ENCODE measurements at regions not wholly inside any gene's neighbourhood (a gene's known extent, or its start where the extent isn't known, plus 50 kb on each side); places are given as distances from the start of the nearest gene placed in this dataset.
"Not testable (repeated sequence)": the region's sequence is repeated elsewhere in the genome, so short reads cannot be mapped to it uniquely, and the experiment has no call there.

DNA sequence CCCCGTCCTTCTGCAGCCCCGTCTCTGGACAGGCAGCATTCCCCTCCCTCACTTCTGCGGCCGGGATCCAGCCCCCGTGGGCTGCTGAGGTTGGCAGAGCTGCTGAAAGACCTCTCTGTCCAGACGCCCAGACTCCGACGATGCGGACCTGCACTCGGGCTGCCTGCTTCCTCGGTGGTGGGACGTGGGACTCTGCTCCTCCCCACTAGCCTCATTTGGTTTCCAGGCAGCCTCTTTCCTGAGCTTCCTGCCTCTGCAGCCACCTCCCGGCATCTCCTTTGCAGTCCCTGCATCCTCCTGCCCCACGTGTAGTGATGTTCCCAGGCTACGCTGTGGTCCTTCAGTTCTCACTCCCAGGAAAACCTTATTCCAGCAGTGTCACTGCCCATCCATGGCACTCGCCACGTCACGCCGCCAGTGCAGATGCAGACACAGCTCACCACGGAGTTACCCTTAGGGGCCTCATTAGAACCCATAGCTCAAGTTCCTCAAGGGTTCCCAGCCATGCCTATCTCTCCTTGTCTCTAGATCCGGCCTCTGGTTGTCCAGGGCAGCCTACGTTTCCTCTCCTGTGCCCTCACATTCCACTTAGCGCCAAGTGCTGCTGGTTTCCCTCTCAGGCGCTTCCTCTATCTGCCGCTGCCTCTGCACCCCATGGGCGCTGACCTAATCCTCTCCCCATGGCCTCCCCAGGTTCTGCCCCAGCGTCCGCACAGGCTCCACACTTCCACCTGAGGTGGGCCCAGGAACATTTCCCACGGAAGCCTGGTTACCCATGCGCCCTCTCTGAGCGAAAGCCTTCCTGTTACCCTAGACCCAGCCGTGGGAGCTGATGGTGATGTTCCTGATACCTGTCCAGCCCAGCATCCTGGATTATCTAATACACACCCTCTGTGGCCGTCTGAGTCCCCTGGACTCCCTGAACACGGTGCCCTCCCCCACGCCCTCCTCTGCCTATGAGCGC lies 318.3 kb upstream of the MYT1L start:
- no peak for DNase-seq

DNA sequence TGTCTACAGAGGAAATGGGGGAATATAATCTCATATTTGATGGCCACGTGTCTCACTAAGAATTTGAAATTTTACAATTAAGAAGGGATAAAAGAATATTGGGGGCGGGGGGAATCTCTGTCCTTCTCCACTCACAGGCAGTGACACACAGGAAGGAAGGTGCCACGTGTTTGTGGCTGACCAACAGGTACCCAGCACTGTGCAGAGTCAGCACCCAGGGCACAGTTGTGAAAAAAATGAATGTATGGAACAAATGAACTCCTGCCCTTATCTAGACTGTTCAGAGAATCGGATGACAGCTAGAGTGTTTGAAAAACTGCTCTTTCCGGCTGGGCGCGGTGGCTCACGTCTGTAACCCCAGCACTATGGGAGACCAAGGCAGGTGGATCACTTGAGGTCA lies 317.0 kb upstream of the MYT1L start:
- no peak for DNase-seq

DNA sequence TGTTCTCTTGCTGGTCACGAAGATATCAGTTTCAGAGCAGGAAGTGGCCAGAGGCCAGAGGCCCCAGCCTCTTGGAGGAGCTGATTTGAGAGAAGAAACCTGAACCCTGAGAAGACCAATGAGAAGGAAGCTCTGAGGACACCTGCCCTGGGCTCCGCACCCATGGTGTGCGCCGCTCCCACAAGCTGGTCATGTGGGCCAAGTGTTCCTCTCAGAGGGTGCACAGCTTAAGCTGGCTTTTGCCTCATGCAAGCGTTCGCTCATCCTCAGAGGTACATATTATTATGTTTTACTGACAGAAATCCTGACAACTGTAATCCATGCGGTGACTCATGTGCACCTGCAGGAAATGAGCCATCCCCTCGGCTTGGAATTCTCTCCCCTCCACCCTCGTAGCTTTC lies 316.1 kb upstream of the MYT1L start:
- no peak for DNase-seq

DNA sequence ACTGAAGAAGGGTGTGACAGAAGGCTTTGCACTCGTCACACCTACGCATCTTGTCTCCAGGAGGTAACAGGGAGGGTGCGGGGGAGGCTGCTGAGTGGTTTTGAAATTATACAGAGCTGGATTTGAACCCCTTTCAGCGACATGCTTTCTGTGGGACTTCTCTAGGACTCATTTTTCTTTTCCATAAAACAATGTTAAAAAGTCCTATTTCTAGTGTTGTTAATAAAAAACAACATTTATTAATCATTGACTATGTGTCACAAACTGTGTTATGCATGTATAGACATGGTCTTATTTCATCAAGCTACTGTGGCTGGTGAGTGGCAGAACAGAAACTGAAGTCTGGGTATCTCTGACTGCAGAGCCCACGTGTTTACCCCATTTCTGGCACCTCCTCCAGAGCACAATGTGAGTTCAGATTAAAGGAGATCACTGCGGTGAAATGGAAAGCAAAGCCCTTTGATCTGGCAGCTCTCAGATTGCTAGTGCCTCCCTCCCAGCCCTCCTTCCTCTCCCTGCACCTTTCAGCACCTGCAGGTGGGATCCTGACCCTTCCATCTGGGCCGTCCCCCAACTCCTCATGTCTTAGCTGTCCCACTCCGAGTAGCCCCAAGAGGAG lies 315.5 kb upstream of the MYT1L start:
- DNase-seq, result no peak

DNA sequence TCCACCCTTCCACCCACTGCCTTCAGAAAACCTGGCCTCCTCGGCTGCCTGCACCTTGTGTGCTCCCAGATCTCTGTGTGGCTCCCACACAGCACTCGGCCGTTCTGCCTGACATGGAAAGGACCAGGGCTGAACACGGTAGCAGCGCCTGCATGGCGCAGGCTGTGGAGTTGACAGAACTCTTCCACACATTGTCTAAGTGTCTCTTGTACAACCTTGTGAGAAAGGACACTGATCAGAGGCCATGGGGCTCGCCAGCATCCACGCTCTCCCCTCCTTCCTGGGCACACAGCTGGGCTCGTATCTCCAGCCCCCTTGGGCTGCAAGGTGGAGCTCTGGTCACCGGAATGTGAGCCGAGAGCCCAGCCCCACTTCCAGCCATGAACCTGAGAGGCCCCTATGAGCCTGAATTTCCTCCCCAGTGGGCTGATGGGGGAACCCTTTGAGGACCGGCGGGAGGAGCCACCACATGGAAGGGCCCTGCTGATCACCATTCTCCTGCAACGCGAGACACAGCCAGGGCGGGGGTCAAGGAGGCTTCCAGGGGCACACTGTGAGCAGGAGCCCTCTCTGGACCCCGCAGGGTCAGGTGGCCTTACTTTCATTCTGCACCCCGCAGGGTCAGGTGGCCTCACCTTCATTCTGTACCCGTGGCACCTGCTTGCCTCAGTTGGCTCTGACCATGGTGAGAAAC lies 314.2 kb upstream of the MYT1L start:
- no peak for DNase-seq

DNA sequence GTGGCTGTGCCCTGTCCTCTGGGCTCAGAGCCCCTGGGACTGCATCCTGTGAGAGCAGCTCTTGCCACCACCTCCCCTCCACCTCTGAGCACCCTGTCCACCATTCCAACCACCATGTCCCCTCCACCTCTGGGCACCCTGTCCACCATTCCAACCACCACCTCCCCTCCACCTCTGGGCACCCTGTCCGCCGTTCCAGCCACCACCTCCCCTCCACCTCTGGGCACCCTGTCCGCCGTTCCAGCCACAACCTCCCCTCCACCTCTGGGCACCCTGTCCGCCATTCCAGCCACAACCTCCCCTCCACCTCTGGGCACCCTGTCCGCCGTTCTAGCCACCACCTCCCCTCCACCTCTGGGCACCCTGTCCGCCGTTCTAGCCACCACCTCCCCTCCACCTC lies 313.7 kb upstream of the MYT1L start:
- not testable (repeated sequence) for DNase-seq

DNA sequence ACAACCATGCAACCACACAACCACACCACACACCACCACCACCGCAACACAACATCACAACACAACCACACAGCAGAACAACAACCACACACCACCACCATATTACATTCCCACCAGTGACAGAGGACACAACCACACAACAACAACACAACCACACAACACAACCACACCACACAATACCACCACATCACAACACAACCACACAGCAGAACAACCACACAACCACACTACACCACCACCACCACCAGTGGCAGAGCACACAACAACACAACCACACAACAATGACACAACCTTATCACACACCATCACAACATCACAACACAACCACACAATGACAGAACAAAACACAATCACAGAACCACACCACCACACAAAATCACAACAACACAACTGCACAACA lies 313.0 kb upstream of the MYT1L start:
- no peak for DNase-seq

DNA sequence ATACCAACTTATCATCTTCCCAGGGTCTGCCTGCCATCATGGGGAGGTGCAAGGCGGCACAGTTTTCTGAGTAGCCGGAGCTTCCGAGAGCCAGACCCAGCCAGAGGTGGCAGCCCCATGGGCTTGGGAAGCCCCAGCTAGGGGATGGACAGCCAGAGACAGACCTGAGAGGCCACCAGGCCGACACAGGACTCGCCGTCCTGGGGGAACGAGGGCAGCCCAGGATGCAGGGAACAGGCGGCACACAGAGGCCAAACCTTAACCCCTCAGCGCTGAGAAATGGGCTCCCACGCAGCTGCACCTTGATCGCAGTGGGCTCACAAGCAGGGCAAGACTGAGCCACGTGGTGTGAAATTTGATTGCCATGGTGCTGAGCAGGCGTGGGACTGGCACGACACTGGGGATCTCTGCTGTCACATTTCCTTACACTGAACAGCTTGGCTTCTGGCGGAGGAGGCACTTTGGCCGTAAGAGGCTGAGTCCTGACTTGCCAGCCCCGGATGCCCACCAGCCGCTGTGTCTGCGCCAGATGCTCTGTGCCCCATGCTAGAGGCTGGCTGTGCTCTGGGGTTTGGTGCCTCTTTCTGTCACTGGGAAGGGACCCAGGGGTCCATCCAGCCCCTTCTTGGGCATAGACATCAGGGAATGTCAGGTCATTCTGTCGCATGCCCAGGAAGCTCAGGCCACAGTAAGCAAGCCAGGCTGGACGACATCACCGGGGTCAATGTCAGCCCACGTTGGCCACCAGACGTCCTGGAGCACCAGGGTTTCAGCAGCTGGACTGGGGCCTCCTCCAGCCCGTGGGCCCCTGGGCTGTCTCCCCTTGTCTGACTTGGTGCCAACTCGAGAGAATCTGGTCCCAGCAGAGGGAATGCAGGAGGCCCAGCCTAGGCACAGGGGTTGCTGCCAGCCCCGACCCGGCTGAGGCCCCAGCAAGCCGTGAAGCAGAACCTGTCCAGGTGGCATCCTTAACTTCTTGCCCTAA lies 312.1 kb upstream of the MYT1L start:
- DNase-seq, result no peak

DNA sequence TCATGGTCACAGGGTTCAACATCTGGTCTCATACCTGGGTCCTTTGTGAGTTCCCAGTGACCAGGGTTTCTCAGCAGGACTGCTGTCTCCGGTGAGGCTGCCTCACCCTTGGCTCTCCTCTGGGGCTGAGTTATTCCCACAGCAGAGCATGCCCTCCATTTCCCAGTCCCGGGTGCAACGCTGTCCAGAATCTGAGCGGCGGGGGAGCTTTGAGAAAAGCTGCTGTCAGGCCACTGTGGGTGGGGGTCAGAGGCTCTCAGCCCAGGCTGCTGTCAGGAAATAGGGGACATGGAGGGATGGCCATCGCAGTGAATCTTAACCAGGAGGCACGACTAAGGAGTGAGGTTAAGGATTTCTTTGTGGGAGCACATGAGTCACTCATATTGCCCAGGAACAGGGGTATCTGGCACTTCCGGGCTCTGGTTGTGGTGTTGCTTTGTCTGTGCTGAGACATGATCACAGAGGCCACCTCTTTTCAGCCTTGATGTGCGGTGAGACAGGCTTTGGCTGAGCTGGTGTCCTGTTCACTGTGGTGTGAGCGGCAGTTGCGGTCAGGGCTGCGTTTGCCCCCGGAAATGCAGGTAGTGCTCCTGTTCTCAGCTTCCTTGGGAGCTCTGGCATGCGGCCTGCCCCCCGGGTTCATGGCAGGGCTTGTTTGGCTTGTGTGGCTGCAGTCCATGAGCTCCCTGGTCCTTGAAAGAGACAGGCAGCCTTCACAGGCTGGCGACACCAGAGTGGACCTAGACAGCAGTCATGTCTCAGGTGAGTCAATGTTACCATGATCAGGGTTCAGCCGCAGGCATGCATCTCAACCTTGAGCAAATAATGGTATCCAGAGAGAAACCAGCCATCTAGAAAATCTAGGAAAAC lies 310.7 kb upstream of the MYT1L start:
- DNase-seq, result no peak

DNA sequence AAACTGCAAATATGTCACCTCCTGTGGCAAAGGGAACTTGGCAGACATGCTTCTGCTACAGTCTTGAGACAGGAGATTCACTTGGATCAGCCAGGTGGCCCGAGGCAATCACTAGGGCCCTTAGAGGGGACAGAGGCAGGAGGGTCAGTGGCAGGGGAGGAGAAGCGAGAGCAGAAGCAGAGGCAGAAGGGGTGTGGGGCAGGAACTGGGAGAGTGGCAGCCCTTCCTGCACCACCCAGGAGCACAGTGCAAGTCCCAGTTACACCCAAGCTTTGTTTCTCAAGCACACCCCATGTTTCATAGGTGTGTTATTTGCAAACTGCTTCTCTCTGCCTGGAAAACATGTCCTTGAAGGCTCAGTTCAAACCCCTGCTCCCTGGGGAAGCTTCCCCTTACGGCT lies 309.7 kb upstream of the MYT1L start:
- DNase-seq, result no peak

DNA sequence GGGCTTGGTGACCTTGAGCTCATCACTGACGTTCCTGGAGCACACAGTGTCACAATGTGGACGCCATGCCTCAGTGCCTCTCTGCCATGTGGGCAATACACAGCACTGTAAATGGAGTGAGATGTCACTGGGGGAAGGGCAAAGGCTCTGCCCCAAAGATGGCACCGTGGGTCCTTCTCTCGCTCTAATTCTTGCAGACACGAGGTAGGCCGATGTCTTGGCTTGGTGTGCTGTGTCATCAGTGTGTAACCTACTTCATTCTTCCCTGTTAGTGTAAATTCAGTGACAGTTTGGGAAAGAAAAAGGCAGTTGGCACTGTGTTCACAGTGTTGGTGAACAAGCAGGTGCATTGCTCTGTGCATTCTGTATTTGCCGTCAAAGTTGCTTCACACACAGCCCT lies 309.3 kb upstream of the MYT1L start:
- no peak for DNase-seq

DNA sequence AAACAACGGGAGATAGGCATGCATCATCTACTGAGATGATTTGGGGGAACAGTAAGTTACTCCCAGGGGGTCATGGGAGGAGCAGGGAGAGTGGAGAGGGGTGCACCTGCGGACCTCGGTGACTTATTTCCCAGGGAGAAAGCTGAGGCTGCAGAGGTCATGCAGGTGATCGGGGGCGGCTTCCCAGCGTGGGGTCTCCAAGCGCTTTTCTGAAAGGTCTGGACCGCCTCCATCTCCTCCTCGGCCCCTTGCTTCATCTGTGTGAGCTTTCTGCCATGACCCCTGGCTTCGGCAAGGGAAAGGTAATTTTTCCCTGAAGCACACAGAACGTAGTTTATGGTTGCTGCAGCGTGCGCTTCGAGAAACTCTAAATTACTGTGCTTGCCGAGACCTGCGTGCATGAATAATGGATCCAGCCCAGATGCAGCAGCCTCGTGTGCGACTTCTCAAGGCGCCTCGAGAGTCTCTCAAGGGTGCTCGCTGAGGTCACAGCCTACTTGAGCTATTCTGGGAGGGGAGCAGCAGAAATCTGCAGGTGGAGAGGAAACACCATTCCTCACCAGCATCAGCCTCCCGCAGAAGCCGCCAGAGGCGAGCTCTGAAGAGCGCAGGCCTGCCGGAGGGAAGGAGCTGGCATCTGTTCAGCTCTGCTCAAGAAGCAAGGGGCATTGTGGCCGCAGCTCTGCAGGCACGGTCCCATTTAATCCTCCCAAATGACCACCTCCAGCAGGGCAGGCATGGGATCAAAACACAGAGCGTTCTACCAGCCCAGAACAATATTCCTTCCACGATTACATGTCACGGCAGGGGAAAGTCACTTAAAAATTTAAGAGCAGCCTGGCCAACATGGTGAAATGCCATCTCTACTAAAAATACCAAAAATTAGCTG lies 308.4 kb upstream of the MYT1L start:
- no peak for DNase-seq

DNA sequence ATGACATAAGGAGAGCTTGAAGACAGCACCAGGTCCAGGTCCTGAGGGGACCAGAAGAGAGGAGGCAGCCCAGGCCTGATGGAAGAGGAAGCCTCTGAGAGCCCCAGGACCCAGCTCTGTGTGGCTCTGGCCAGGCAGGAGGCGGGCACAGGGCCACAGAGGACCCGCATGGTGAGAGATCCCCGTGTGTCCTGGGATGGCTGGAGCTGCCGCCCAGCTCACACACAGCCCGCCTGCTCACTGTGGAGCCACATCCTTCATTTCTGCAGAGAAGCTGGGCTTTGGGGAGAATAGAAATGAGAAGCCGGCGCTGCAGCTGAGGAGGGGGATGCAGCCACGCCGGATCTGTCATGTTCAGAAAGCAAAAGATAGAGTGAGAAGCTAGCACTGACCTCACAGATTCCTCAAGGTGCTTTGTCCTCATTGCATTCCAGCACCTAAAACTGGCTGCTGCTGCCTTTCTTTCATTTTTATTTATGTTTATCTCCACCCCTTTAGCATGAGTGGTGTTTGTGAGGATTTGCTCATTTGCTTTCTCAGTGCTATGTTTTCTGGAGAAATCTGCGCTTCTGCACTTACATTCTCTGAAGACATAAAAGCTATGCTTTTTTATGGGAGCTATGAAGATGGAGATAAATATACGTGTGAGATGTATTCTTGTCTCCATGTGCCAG lies 307.6 kb upstream of the MYT1L start:
- no peak for DNase-seq

DNA sequence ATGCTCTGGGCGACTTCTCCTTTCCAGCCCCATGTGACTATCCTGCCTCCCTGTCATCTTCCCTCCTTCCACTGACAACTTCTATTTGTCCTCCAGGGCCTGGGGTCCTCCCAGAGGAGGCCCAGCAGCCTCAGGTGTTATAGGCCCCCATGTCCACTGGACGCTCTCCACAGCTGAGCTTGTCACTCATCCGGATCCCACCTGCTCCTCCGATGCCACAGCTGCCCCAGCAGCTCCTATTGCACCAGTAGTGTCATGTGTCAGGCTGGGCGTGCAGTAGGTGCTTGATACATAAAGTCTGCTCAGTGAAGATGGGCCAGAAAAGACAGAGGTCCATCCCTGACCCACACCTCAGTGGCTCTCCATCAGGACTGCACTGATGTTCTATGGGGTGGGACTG lies 305.7 kb upstream of the MYT1L start:
- DNase-seq, result no peak

DNA sequence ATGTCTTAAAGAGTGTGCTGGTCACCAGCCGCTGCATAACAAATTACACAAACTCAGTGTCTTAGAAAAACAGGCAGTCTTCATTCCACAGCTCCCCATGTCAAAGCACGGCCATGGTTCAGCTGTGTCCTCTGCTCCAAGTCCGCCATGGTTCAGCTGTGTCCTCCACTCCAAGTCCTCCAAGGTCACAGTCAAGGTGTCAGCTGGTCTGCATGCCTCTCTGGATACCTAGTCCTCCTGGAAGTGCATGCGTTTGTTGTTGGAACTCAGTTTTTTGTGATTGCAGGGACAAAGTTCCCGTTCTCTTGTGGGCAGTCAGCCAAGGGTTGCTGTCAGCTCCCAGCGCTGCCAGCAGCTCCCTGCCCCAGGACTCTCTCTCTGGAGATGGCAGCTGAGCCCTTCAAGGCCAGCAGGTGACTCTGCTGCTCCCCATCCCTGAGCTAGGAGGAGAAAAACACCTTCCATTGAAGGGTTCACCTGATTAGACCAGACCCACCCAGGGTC lies 304.0 kb upstream of the MYT1L start:
- no peak for DNase-seq

DNA sequence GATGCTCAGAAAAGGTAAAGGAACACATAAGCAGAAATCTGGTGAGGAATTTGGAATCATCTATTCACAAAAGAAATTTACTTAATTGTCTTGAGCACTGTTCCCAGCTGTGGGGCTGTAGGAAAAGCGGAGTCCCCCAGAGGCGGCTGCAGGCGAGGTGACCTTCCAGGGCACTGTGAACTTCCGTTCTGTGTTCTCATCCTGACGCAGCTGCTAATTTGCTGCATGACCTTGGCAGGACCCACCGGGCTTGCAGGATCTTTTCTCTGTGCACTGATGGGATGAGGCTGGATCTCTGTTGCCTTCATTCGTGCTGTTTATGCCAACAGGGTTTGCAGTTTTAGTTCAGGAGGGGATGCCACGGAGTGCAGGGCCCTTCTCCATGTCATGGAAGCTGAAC lies 301.9 kb upstream of the MYT1L start:
- no peak for DNase-seq

DNA sequence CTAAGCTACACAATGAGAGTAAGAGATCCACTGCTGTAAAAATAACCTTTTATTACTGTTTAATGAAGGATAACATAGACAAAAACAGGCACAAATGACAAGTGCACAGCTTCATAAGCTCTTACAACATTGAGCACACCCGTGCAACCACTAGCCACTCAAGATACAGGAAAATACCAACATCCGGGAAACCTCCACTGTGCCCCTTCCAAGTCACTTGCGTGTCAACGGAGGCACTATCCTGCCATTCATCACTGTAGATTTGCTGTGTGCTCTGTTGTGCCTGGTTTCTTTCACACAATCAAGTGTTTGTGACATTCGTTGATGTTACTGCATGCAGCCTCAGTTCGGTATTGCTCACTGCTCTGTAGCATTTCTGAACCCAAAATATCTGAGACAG lies 292.9 kb upstream of the MYT1L start:
- DNase-seq, result no peak

DNA sequence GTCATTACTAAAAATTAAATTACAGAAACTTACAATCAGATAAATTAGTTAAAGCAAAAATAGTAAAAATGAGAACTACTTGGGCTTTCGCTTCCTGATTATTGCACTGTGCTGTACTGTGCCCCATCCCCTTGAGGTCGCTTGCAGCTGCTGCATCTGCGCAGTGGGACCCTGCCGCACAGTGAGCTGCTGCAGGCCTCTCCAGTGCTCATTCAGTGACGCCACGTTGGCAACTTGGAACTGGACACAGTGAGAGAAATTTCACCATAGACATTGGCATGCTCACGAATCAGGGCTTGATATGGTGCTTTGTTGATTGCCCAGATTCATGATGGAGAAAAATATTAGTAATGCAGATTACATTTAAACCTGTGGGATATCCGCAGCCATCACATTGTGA lies 290.8 kb upstream of the MYT1L start:
- no peak for DNase-seq

DNA sequence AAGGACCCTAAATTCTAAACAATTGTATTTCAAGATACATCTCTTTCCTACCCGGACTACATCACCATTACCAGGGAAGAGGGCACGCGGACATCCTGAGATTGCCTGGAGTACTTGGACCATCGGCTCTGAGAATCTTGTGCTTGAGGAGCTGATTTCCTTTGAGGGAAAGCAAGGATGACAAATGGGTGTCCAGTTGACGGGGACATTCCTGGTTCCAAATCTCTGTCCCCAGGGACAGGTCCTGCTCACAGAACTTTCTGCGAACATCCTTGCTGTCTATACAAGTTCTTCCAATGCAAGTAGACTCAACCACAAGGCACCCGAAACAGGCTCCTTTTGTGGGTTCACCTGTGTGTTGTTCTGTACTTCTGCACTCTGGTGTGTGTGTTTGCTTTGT lies 289.5 kb upstream of the MYT1L start:
- DNase-seq, result no peak

DNA sequence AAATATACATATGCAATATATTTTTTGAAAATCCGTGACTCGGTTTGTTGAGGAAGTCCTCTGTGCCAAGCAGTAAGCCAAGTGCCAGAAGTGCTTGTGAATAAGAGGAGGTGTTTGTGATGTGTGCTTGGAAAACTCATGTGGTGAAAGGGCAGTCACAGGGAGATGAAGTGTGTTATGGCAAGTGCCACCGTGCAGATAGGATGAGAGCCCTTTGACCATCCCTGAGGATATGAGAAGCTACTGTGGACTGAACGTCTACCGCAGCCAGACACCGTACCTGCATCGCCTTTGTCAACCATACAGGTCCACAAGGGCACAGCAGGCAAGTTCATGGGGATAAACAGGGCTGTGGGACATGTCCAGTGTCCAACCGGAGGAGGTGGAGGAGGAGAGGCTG lies 288.9 kb upstream of the MYT1L start:
- no peak for DNase-seq
